ENCODE measurements at regions not wholly inside any gene's neighbourhood (a gene's known extent, or its start where the extent isn't known, plus 50 kb on each side); places are given as distances from the start of the nearest gene placed in this dataset.

- CTCF ChIA-PET = no interaction called here
- no peaks in the 10 kb centered on the region for H3K27me3 ChIP-seq (replicated peaks in 2 of 5; ENCODE audit: control insufficient read depth in 4 of 5, insufficient read depth in 5 of 5, low read length in 4 of 5)
- no peak overlapping the region for H3K27ac ChIP-seq (ENCODE audit: insufficient read depth in 1 of 2, low read depth in 1 of 2, low read length in 2 of 2, poor library complexity in 1 of 2, severe bottlenecking in 2 of 2)
- H3K4me1 ChIP-seq (ENCODE audit: control extremely low read depth in 1 of 4, control insufficient read depth in 4 of 4, insufficient read depth in 4 of 4, low read length in 3 of 4) = no peaks in the 10 kb centered on the region
- no peak overlapping the region for H3K4me3 ChIP-seq (ENCODE audit: control insufficient read depth in 1 of 7, extremely low read depth in 1 of 7, insufficient read depth in 4 of 7, low read depth in 2 of 7, low read length in 6 of 7)
- no peak for DNase-seq
- H3K9me3 ChIP-seq (ENCODE audit: control extremely low read depth in 1 of 5, control insufficient read depth in 4 of 5, insufficient read depth in 2 of 5, low read depth in 1 of 5, low read length in 4 of 5) = no peaks in the 10 kb centered on the region
- POLR2A ChIA-PET = no interaction called here
- no peaks in the 10 kb centered on the region for H3K36me3 ChIP-seq (ENCODE audit: control insufficient read depth in 4 of 4, insufficient read depth in 4 of 4, low read length in 3 of 4)
- WGBS (ENCODE audit: insufficient coverage) = no CpG with 5 or more reads among the region's 3 CpGs
Measured at GRCh38 chr2:103667335-103667884, 905.6 kb downstream of the TMEM182 start.

GRCh38 chr2:103669531-103669930, 907.7 kb downstream of the TMEM182 start:
- WGBS (ENCODE audit: insufficient coverage) = 92% methylated on average over 5 of the region's 6 CpGs
- Histone ChIP-seq H3K27ac (ENCODE audit: insufficient read depth in 1 of 2, low read depth in 1 of 2, low read length in 2 of 2, poor library complexity in 1 of 2, severe bottlenecking in 2 of 2) (no peak overlapping the region), H3K36me3 (ENCODE audit: control insufficient read depth in 4 of 4, insufficient read depth in 4 of 4, low read length in 3 of 4) (no peaks in the 10 kb centered on the region), H3K4me1 (ENCODE audit: control extremely low read depth in 1 of 4, control insufficient read depth in 4 of 4, insufficient read depth in 4 of 4, low read length in 3 of 4) (no peaks in the 10 kb centered on the region), H3K4me3 (ENCODE audit: control insufficient read depth in 1 of 7, extremely low read depth in 1 of 7, insufficient read depth in 4 of 7, low read depth in 2 of 7, low read length in 6 of 7) (no peak overlapping the region), H3K9me3 (ENCODE audit: control extremely low read depth in 1 of 5, control insufficient read depth in 4 of 5, insufficient read depth in 2 of 5, low read depth in 1 of 5, low read length in 4 of 5) (no peaks in the 10 kb centered on the region), H3K27me3 (replicated peaks in 2 of 5; ENCODE audit: control insufficient read depth in 4 of 5, insufficient read depth in 5 of 5, low read length in 4 of 5) (no peaks in the 10 kb centered on the region)
- DNase-seq = no peak
- ChIA-PET CTCF (no interaction called here), POLR2A (no interaction called here)

Data from common myeloid progenitor, CD34-positive (primary cell).